CD14-positive monocyte (primary cell): ENCODE measurements at regions not wholly inside any gene's neighbourhood (a gene's known extent, or its start where the extent isn't known, plus 50 kb on each side); places are given as distances from the start of the nearest gene placed in this dataset.

Experiments used
- DNase-seq, 3 donors: peaks; one replicate each; pipeline ENCODE4 v3.0.0-alpha.2; 2011 to 2022
- H2AFZ ChIP-seq: 2 replicates; pipeline ENCODE4 v1.6.0; 2012; ENCODE audit warnings: mild to moderate bottlenecking, low read depth, low read length, inconsistent platforms; ENCODE audit not compliant: insufficient read depth, poor library complexity, severe bottlenecking
- H3K27ac ChIP-seq, 2 donors: 1 replicate in 1 of 2; 2 replicates in 1 of 2; pipeline ENCODE4 v1.5.1; 2012 to 2013; ENCODE audit warnings: low read length in 2 of 2, control low read depth in 1 of 2, inconsistent platforms in 1 of 2, low read depth in 1 of 2, mild to moderate bottlenecking in 1 of 2
- H3K27me3 ChIP-seq, 2 donors: one replicate each; pipeline versions ENCODE4 v1.6.0 to v1.6.1; 2011 to 2013; ENCODE audit warnings: low read length in 2 of 2; ENCODE audit not compliant: control insufficient read depth in 2 of 2, insufficient read depth in 2 of 2
- H3K36me3 ChIP-seq, 2 donors: replicated peaks in 1 of 2; 1 replicate in 1 of 2; 2 replicates in 1 of 2; pipeline versions ENCODE4 v1.5.1 to v1.6.1; 2012 to 2013; ENCODE audit warnings: low read length in 2 of 2, control low read depth in 1 of 2, inconsistent platforms in 1 of 2, mild to moderate bottlenecking in 1 of 2; ENCODE audit not compliant: insufficient read depth in 2 of 2, control insufficient read depth in 1 of 2
- H3K4me1 ChIP-seq, 2 donors: 1 replicate in 1 of 2; 2 replicates in 1 of 2; pipeline versions ENCODE4 v1.5.1 to v1.6.1; 2012 to 2013; ENCODE audit warnings: low read length in 2 of 2, control low read depth in 1 of 2, inconsistent platforms in 1 of 2, mild to moderate bottlenecking in 1 of 2, moderate library complexity in 1 of 2; ENCODE audit not compliant: insufficient read depth in 2 of 2, control insufficient read depth in 1 of 2
- H3K4me2 ChIP-seq: replicated peaks from 2 replicates; pipeline ENCODE3; 2012; ENCODE audit warnings: low read length, moderate library complexity, mild to moderate bottlenecking; ENCODE audit not compliant: poor library complexity, severe bottlenecking; ENCODE audit errors: extremely low read depth
- H3K4me3 ChIP-seq, 3 experiments: fragments of 200-600 bp in 1 of 3; sonication (generic) in 1 of 3; replicated peaks in 1 of 3; 1 replicate in 2 of 3; 2 replicates in 1 of 3; pipeline ENCODE4 v1.5.1; 2011 to 2013; ENCODE audit warnings: low read length in 3 of 3, mild to moderate bottlenecking in 3 of 3, control low read depth in 2 of 3, low read depth in 2 of 3, inconsistent platforms in 1 of 3, moderate library complexity in 1 of 3
- H3K79me2 ChIP-seq: 2 replicates; pipeline ENCODE4 v1.6.0; 2012; ENCODE audit warnings: mild to moderate bottlenecking, control low read depth, inconsistent platforms, low read length, moderate library complexity; ENCODE audit not compliant: insufficient read depth
- H3K9ac ChIP-seq: 2 replicates; pipeline ENCODE4 v1.6.0; 2017; ENCODE audit warnings: low read length, mild to moderate bottlenecking; ENCODE audit not compliant: insufficient read depth, poor library complexity, severe bottlenecking
- H3K9me3 ChIP-seq, 2 donors: replicated peaks in 1 of 2; 1 replicate in 1 of 2; 2 replicates in 1 of 2; pipeline versions ENCODE4 v1.5.1 to v1.6.1; 2012 to 2013; ENCODE audit warnings: low read length in 2 of 2, control low read depth in 1 of 2; ENCODE audit not compliant: control insufficient read depth in 1 of 2, insufficient read depth in 1 of 2
- H4K20me1 ChIP-seq: 2 replicates; pipeline ENCODE4 v1.6.0; 2012; ENCODE audit warnings: mild to moderate bottlenecking, low read length, control low read depth, moderate library complexity; ENCODE audit not compliant: insufficient read depth
- H3K27ac Mint-ChIP-seq, 7 donors: one replicate each; pipeline ENCODE4 v1.8.0; 2020; ENCODE audit warnings: mild to moderate bottlenecking in 7 of 7, mixed read lengths in 7 of 7, moderate library complexity in 6 of 7, inconsistent platforms in 2 of 7
- H3K27me3 Mint-ChIP-seq, 3 donors: one replicate each; pipeline ENCODE4 v1.8.0; 2021 to 2022; ENCODE audit warnings: low read depth in 3 of 3, mild to moderate bottlenecking in 3 of 3, mixed read lengths in 3 of 3, moderate library complexity in 3 of 3, inconsistent platforms in 1 of 3
- H3K36me3 Mint-ChIP-seq, 2 donors: one replicate each; pipeline ENCODE4 v1.8.0; 2020; ENCODE audit warnings: mixed read lengths in 2 of 2, inconsistent platforms in 1 of 2, mild to moderate bottlenecking in 1 of 2
- H3K4me1 Mint-ChIP-seq: one replicate; pipeline ENCODE4 v1.8.0; 2020; ENCODE audit warnings: mild to moderate bottlenecking, mixed read lengths
- H3K4me3 Mint-ChIP-seq, 2 donors: one replicate each; pipeline ENCODE4 v1.8.0; 2020; ENCODE audit warnings: mild to moderate bottlenecking in 2 of 2, mixed read lengths in 2 of 2, moderate library complexity in 1 of 2
- H3K9me3 Mint-ChIP-seq, 7 donors: one replicate each; pipeline ENCODE4 v1.8.0; 2020 to 2022; ENCODE audit warnings: mixed read lengths in 7 of 7, mild to moderate bottlenecking in 6 of 7, moderate library complexity in 6 of 7, inconsistent platforms in 2 of 7
- WGBS: methylation state at CpG from one replicate; pipeline ENCODE4 v1.1.5; 2013; ENCODE audit warnings: missing lambda C conversion rate; ENCODE audit not compliant: insufficient coverage; 5-methylcytosine and 5-hydroxymethylcytosine counted together
- intact Hi-C, 2 donors: fragments of 100-400 bp; cut with micrococcal nuclease; formaldehyde crosslinking; loops; one replicate each; pipeline versions ENCODE4 v1.15.0 to v1.15.1; 2023
- TF ChIP-seq, protein P1 (sequence below): fragments of 200-600 bp; IDR thresholded peaks from one replicate; pipeline ENCODE4 v1.8.0; 2022; ENCODE audit warnings: antibody characterized with exemption, mild to moderate bottlenecking

- H3K9me3 ChIP-seq, result no peaks in the 10 kb centered on the region
- H3K4me1 ChIP-seq, result no peaks in the 10 kb centered on the region
- TF ChIP-seq, protein P1, sequence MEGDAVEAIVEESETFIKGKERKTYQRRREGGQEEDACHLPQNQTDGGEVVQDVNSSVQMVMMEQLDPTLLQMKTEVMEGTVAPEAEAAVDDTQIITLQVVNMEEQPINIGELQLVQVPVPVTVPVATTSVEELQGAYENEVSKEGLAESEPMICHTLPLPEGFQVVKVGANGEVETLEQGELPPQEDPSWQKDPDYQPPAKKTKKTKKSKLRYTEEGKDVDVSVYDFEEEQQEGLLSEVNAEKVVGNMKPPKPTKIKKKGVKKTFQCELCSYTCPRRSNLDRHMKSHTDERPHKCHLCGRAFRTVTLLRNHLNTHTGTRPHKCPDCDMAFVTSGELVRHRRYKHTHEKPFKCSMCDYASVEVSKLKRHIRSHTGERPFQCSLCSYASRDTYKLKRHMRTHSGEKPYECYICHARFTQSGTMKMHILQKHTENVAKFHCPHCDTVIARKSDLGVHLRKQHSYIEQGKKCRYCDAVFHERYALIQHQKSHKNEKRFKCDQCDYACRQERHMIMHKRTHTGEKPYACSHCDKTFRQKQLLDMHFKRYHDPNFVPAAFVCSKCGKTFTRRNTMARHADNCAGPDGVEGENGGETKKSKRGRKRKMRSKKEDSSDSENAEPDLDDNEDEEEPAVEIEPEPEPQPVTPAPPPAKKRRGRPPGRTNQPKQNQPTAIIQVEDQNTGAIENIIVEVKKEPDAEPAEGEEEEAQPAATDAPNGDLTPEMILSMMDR, result no peak
- H3K36me3 ChIP-seq, result no peaks in the 10 kb centered on the region
- H3K27ac Mint-ChIP-seq, result no peak overlapping the region
- no peaks in the 10 kb centered on the region for H3K79me2 ChIP-seq
- no peaks in the 10 kb centered on the region for H4K20me1 ChIP-seq
- no peak for DNase-seq
- H3K9ac ChIP-seq, result no peak overlapping the region
- no peak overlapping the region for H3K4me3 ChIP-seq
- 69% methylated on average over 4 of the region's 5 CpGs for WGBS
- H3K36me3 Mint-ChIP-seq, result no peaks in the 10 kb centered on the region
- H2AFZ ChIP-seq, result no peak overlapping the region
- intact Hi-C loops, result no loop called here
- no peak overlapping the region for H3K27ac ChIP-seq
- peaks cover 5% of the 10 kb centered on the region for H3K4me1 Mint-ChIP-seq
- no peak overlapping the region for H3K4me2 ChIP-seq
- H3K9me3 Mint-ChIP-seq, result peaks cover 0 to 3% (median 0%) of the 10 kb centered on the region in 7 donors
- no peaks in the 10 kb centered on the region for H3K27me3 ChIP-seq
- H3K27me3 Mint-ChIP-seq, result no peaks in the 10 kb centered on the region
- H3K4me3 Mint-ChIP-seq, result no peak overlapping the region
These were observed 72.3 kb upstream of the CD2AP start for GRCh38 chr6:47405273-47405672.

GRCh38 chr6:47407300-47408281, 70.0 kb upstream of the CD2AP start:
- H3K36me3 ChIP-seq, result no peaks in the 10 kb centered on the region
- TF ChIP-seq, protein P1, result no peak
- peaks cover 5% of the 10 kb centered on the region for H3K4me1 Mint-ChIP-seq
- no peak overlapping the region for H3K27ac ChIP-seq
- intact Hi-C loops, result no loop called here
- no peak overlapping the region for H3K9ac ChIP-seq
- no CpG with 5 or more reads among the region's 1 CpG for WGBS
- no peak overlapping the region for H3K4me2 ChIP-seq
- H3K27me3 Mint-ChIP-seq, result no peaks in the 10 kb centered on the region
- no peaks in the 10 kb centered on the region for H3K9me3 ChIP-seq
- H2AFZ ChIP-seq, result no peak overlapping the region
- peak overlapping the region in 1 of 7 donors; percentile 14 for H3K27ac Mint-ChIP-seq
- no peak overlapping the region for H3K4me3 ChIP-seq
- no peaks in the 10 kb centered on the region for H3K9me3 Mint-ChIP-seq
- DNase-seq, result no peak
- no peaks in the 10 kb centered on the region for H4K20me1 ChIP-seq
- H3K4me1 ChIP-seq, result no peaks in the 10 kb centered on the region
- no peaks in the 10 kb centered on the region for H3K36me3 Mint-ChIP-seq
- no peaks in the 10 kb centered on the region for H3K79me2 ChIP-seq
- H3K4me3 Mint-ChIP-seq, result no peak overlapping the region
- H3K27me3 ChIP-seq, result no peaks in the 10 kb centered on the region
